ENCODE measurements at regions not wholly inside any gene's neighbourhood (a gene's known extent, or its start where the extent isn't known, plus 50 kb on each side); places are given as distances from the start of the nearest gene placed in this dataset.

GRCh38 chr12:83343767-83344166 is 657.1 kb downstream of the TMTC2 start:
- H3K23ac ChIP-seq (ENCODE audit: insufficient read length): no peak overlapping the region
- no peak overlapping the region for H2BK15ac ChIP-seq (ENCODE audit: low read length)
- no peaks in the 10 kb centered on the region for H4K20me1 ChIP-seq (replicated peaks in 1 of 2; ENCODE audit: control insufficient read depth in 1 of 2, insufficient read depth in 2 of 2, low read length in 2 of 2)
- H2BK120ac ChIP-seq (replicated peaks; ENCODE audit: low read depth, low read length): no peak overlapping the region
- ChIA-PET CTCF (ENCODE audit: partially characterized antibody) (no interaction called here), POLR2A (ENCODE audit: partially characterized antibody) (no interaction called here)
- no peak overlapping the region for H2AK5ac ChIP-seq (ENCODE audit: low read depth, low read length)
- no peak overlapping the region for H4K8ac ChIP-seq (ENCODE audit: extremely low read depth, insufficient read depth, low read length)
- no peaks in the 10 kb centered on the region for H3K79me1 ChIP-seq (ENCODE audit: low read depth, low read length)
- FAIRE-seq: no peak
- H2AFZ ChIP-seq (ENCODE audit: low read length): no peak overlapping the region
- H3K18ac ChIP-seq (ENCODE audit: extremely low read depth, low read length): no peak overlapping the region
- no peak overlapping the region for H3K9ac ChIP-seq (replicated peaks in 1 of 4; ENCODE audit: extremely low read depth in 1 of 4, low read depth in 3 of 4, low read length in 3 of 4)
- H2BK20ac ChIP-seq (ENCODE audit: low read length): no peak overlapping the region
- no peak overlapping the region for H2BK5ac ChIP-seq (ENCODE audit: low read depth, low read length)
- TF ChIP-seq RBBP5 (IDR thresholded peaks at IDR 0.05; ENCODE audit: borderline replicate concordance, low read depth, low read length) (no peak), USF2 (IDR thresholded peaks at IDR 0.05; ENCODE audit: low read length) (no peak), TAF1 (IDR thresholded peaks at IDR 0.05; ENCODE audit: low read depth, low read length) (no peak), BACH1 (IDR thresholded peaks at IDR 0.05; ENCODE audit: low read length) (no peak), PHF8 (conservative IDR thresholded peaks at IDR 0.05; ENCODE audit: low read depth, low read length) (no peak)
- no peak overlapping the region for H4K5ac ChIP-seq (ENCODE audit: insufficient read length, low read depth, low read length)
- H3K23me2 ChIP-seq (ENCODE audit: low read depth, low read length): no peaks in the 10 kb centered on the region
- no peak overlapping the region for H3K4me2 ChIP-seq (ENCODE audit: insufficient read depth in 1 of 2, low read depth in 2 of 2, low read length in 2 of 2)
- H2BK12ac ChIP-seq (ENCODE audit: low read depth, low read length): no peak overlapping the region
- H3K56ac ChIP-seq (replicated peaks; ENCODE audit: insufficient read length, low read depth, low read length): no peak overlapping the region
- H3K9me3 ChIP-seq (ENCODE audit: insufficient read depth in 2 of 2, low read depth in 1 of 2, low read length in 1 of 2): no peaks in the 10 kb centered on the region
- no peak overlapping the region for H4K91ac ChIP-seq (replicated peaks; ENCODE audit: insufficient read length, low read length)
- H3K27ac ChIP-seq (ENCODE audit: low read depth, low read length): no peak overlapping the region
- no peaks in the 10 kb centered on the region for H3K79me2 ChIP-seq (ENCODE audit: control insufficient read depth in 1 of 2, insufficient read depth in 2 of 2, low read length in 2 of 2)
- H3K27me3 ChIP-seq (replicated peaks in 1 of 4; ENCODE audit: control insufficient read depth in 3 of 4, extremely low read depth in 1 of 4, insufficient read depth in 3 of 4, low read length in 3 of 4): no peaks in the 10 kb centered on the region
- H3K14ac ChIP-seq (ENCODE audit: insufficient read length): no peak overlapping the region
- no peak overlapping the region for H3K4ac ChIP-seq (replicated peaks; ENCODE audit: insufficient read length, low read depth, low read length)
- no peak overlapping the region for H3K4me3 ChIP-seq (ENCODE audit: extremely low read depth in 1 of 4, insufficient read depth in 2 of 4, low read depth in 3 of 4, low read length in 4 of 4)
- no peaks in the 10 kb centered on the region for H3K4me1 ChIP-seq (replicated peaks in 1 of 4; ENCODE audit: control insufficient read depth in 3 of 4, insufficient read depth in 4 of 4, low read length in 3 of 4)
- DNase-seq (ENCODE audit: low read depth in 1 of 2, low spot score in 2 of 2): no peak
- no peaks in the 10 kb centered on the region for H3K36me3 ChIP-seq (ENCODE audit: control insufficient read depth in 2 of 4, insufficient read depth in 4 of 4, low read length in 3 of 4)

All from H1 (cell line).